ENCODE measurements at regions not wholly inside any gene's neighbourhood (a gene's known extent, or its start where the extent isn't known, plus 50 kb on each side); places are given as distances from the start of the nearest gene placed in this dataset.

DNA sequence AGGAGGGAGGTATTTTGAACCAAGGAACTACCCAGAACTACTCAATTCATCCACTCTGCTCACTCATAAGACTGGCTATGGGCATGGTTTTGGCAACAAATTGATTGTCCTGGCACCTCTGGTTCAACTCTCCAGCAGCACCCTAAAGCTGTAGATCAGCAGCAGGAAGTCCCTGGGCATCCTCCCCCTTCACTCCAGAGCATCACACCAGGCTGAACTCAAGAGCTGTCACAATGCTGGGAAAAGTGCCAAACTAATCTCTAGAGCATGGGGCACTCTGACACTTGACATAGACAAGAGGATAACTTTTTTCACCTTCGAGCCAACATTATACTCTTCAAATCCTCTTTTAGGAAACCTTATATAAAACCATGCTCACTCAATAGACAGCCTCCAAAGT, 154.1 kb upstream of the RBBP8 start:
- Histone ChIP-seq H4K20me1 (ENCODE audit: low read depth, low read length) (no peaks in the 10 kb centered on the region), H3K9me2 (replicated peaks; ENCODE audit: insufficient read depth, low read length) (no peaks in the 10 kb centered on the region), H3F3A (ENCODE audit: insufficient read depth) (no peaks in the 10 kb centered on the region), H3K27me3 (ENCODE audit: low read length) (no peaks in the 10 kb centered on the region), H3K27ac (ENCODE audit: low read depth, low read length) (no peak overlapping the region), H3K4me3 (ENCODE audit: insufficient read depth, low read length, poor library complexity, severe bottlenecking) (no peak overlapping the region), H3K36me3 (ENCODE audit: low read length) (no peaks in the 10 kb centered on the region), H3K4me2 (ENCODE audit: low read depth, low read length, poor library complexity, severe bottlenecking) (no peak overlapping the region), H3K9me3 (ENCODE audit: insufficient read depth, low read length) (no peaks in the 10 kb centered on the region), H3K9ac (ENCODE audit: low read length) (no peak overlapping the region), H2AFZ (ENCODE audit: low read depth, low read length, severe bottlenecking) (no peak overlapping the region), H3K79me2 (ENCODE audit: insufficient read depth, low read length) (no peaks in the 10 kb centered on the region)
- no peak for TF ChIP-seq EZH2phosphoT487 (conservative IDR thresholded peaks at IDR 0.05; ENCODE audit: low read length)
- TF ChIP-seq, protein P1, sequence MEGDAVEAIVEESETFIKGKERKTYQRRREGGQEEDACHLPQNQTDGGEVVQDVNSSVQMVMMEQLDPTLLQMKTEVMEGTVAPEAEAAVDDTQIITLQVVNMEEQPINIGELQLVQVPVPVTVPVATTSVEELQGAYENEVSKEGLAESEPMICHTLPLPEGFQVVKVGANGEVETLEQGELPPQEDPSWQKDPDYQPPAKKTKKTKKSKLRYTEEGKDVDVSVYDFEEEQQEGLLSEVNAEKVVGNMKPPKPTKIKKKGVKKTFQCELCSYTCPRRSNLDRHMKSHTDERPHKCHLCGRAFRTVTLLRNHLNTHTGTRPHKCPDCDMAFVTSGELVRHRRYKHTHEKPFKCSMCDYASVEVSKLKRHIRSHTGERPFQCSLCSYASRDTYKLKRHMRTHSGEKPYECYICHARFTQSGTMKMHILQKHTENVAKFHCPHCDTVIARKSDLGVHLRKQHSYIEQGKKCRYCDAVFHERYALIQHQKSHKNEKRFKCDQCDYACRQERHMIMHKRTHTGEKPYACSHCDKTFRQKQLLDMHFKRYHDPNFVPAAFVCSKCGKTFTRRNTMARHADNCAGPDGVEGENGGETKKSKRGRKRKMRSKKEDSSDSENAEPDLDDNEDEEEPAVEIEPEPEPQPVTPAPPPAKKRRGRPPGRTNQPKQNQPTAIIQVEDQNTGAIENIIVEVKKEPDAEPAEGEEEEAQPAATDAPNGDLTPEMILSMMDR (IDR thresholded peaks at IDR 0.05; ENCODE audit: insufficient read depth, low read length, poor library complexity, severe bottlenecking), result no peak

DNA sequence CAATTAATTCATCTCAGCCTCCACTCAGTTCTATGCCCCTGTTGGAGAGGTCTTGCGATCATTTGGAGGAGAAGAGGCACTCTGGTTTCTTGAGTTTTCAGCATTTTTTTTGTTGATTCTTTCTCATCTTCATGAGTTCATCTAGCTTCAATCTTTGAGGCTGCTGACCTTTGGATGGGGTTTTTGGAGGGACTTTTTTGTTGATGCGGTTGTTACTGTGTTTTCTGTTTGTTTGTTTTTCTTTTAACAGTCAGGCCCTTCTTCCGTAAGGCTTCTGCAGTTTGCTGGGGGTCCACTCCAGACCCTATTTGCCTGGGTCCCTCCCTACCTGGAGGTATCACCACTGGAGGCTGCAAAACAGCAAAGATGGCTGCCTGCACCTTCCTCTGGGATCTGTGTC, 149.9 kb upstream of the RBBP8 start:
- TF ChIP-seq EZH2phosphoT487 (conservative IDR thresholded peaks at IDR 0.05; ENCODE audit: low read length), result no peak
- TF ChIP-seq, protein P1 (IDR thresholded peaks at IDR 0.05; ENCODE audit: insufficient read depth, low read length, poor library complexity, severe bottlenecking), result no peak
- no peak overlapping the region for H3K4me3 ChIP-seq (ENCODE audit: insufficient read depth, low read length, poor library complexity, severe bottlenecking)
- no peak overlapping the region for H3K4me2 ChIP-seq (ENCODE audit: low read depth, low read length, poor library complexity, severe bottlenecking)
- H3K9me3 ChIP-seq (ENCODE audit: insufficient read depth, low read length), result no peaks in the 10 kb centered on the region
- H4K20me1 ChIP-seq (ENCODE audit: low read depth, low read length), result no peaks in the 10 kb centered on the region
- no peaks in the 10 kb centered on the region for H3K79me2 ChIP-seq (ENCODE audit: insufficient read depth, low read length)
- no peaks in the 10 kb centered on the region for H3K9me2 ChIP-seq (replicated peaks; ENCODE audit: insufficient read depth, low read length)
- no peak overlapping the region for H3K9ac ChIP-seq (ENCODE audit: low read length)
- H2AFZ ChIP-seq (ENCODE audit: low read depth, low read length, severe bottlenecking), result no peak overlapping the region
- no peak overlapping the region for H3K27ac ChIP-seq (ENCODE audit: low read depth, low read length)
- no peaks in the 10 kb centered on the region for H3K36me3 ChIP-seq (ENCODE audit: low read length)
- H3F3A ChIP-seq (ENCODE audit: insufficient read depth), result no peaks in the 10 kb centered on the region
- no peaks in the 10 kb centered on the region for H3K27me3 ChIP-seq (ENCODE audit: low read length)

- Histone ChIP-seq H3K27ac (ENCODE audit: low read depth, low read length) (no peak overlapping the region), H3K9me2 (replicated peaks; ENCODE audit: insufficient read depth, low read length) (no peaks in the 10 kb centered on the region), H3K4me3 (ENCODE audit: insufficient read depth, low read length, poor library complexity, severe bottlenecking) (no peak overlapping the region), H3K79me2 (ENCODE audit: insufficient read depth, low read length) (no peaks in the 10 kb centered on the region), H4K20me1 (ENCODE audit: low read depth, low read length) (no peaks in the 10 kb centered on the region), H3F3A (ENCODE audit: insufficient read depth) (no peaks in the 10 kb centered on the region), H2AFZ (ENCODE audit: low read depth, low read length, severe bottlenecking) (no peak overlapping the region), H3K4me2 (ENCODE audit: low read depth, low read length, poor library complexity, severe bottlenecking) (no peak overlapping the region), H3K9ac (ENCODE audit: low read length) (no peak overlapping the region), H3K36me3 (ENCODE audit: low read length) (no peaks in the 10 kb centered on the region), H3K27me3 (ENCODE audit: low read length) (no peaks in the 10 kb centered on the region), H3K9me3 (ENCODE audit: insufficient read depth, low read length) (no peaks in the 10 kb centered on the region)
- TF ChIP-seq, protein P1 (IDR thresholded peaks at IDR 0.05; ENCODE audit: insufficient read depth, low read length, poor library complexity, severe bottlenecking), result no peak
- TF ChIP-seq EZH2phosphoT487 (conservative IDR thresholded peaks at IDR 0.05; ENCODE audit: low read length), result no peak
Measured at GRCh38 chr18:22783662-22784076, 149.5 kb upstream of the RBBP8 start.
